Activated T-cell treated with anti-CD3 and anti-CD28 coated beads for 48 hours (primary cell): ENCODE measurements at regions not wholly inside any gene's neighbourhood (a gene's known extent, or its start where the extent isn't known, plus 50 kb on each side); places are given as distances from the start of the nearest gene placed in this dataset.

Experiments
- DNase-seq: peaks from one replicate; pipeline ENCODE4 v3.0.0-alpha.2; 2020; ENCODE audit warnings: low read depth

- DNase-seq, result no peak
Observed at GRCh38 chr5:173831196-173831914, 56.8 kb upstream of the CPEB4 start.

GRCh38 chr5:173832386-173832785 is 55.8 kb upstream of the CPEB4 start:
- no peak for DNase-seq

GRCh38 chr5:173833196-173833985 is 54.8 kb upstream of the CPEB4 start:
- no peak for DNase-seq

- no peak for DNase-seq
Observed at GRCh38 chr5:173834071-173834771, 53.9 kb upstream of the CPEB4 start.

- no peak for DNase-seq
Observed at GRCh38 chr5:173835131-173835530, 53.0 kb upstream of the CPEB4 start.

- no peak for DNase-seq
Observed at GRCh38 chr5:173835661-173836060, 52.5 kb upstream of the CPEB4 start.

GRCh38 chr5:173837654-173838053 is 50.5 kb upstream of the CPEB4 start:
- no peak for DNase-seq
